ENCODE measurements at regions not wholly inside any gene's neighbourhood (a gene's known extent, or its start where the extent isn't known, plus 50 kb on each side); places are given as distances from the start of the nearest gene placed in this dataset.
"Not testable (repeated sequence)": the region's sequence is repeated elsewhere in the genome, so short reads cannot be mapped to it uniquely, and the experiment has no call there.

- FAIRE-seq (no peak), DNase-seq (ENCODE audit: insufficient read length, low spot score) (no peak)
- no peak for TF ChIP-seq POU2F2 (IDR thresholded peaks at IDR 0.05; ENCODE audit: low read depth, low read length)
- no peak for TF ChIP-seq PAX5 (IDR thresholded peaks at IDR 0.05; ENCODE audit: insufficient read depth, low read length, severe bottlenecking)
- no peak for TF ChIP-seq POLR2AphosphoS5 (IDR thresholded peaks at IDR 0.05; ENCODE audit: low read depth, low read length)
- no peak for TF ChIP-seq POLR2A (IDR thresholded peaks at IDR 0.05; ENCODE audit: low read depth, low read length)
- no peak for TF ChIP-seq TAF1 (IDR thresholded peaks at IDR 0.05; ENCODE audit: low read depth, low read length)
- TF ChIP-seq SPI1 (IDR thresholded peaks at IDR 0.05; ENCODE audit: low read depth, low read length): no peak
These were observed 54.4 kb upstream of the JAK1 start for GRCh38 chr1:65020774-65021173.

GRCh38 chr1:65021795-65022194 lies 55.4 kb upstream of the JAK1 start:
- no peak for TF ChIP-seq POU2F2 (IDR thresholded peaks at IDR 0.05; ENCODE audit: low read depth, low read length)
- no peak for TF ChIP-seq POLR2A (IDR thresholded peaks at IDR 0.05; ENCODE audit: low read depth, low read length)
- TF ChIP-seq TAF1 (IDR thresholded peaks at IDR 0.05; ENCODE audit: low read depth, low read length): no peak
- FAIRE-seq (no peak), DNase-seq (ENCODE audit: insufficient read length, low spot score) (no peak)

GRCh38 chr1:65022216-65022615 lies 55.9 kb upstream of the JAK1 start:
- DNase-seq (ENCODE audit: insufficient read length, low spot score) (no peak), FAIRE-seq (no peak)
- TF ChIP-seq POU2F2 (IDR thresholded peaks at IDR 0.05; ENCODE audit: low read depth, low read length) (no peak), SPI1 (IDR thresholded peaks at IDR 0.05; ENCODE audit: low read depth, low read length) (no peak), POLR2A (IDR thresholded peaks at IDR 0.05; ENCODE audit: low read depth, low read length) (no peak), POLR2AphosphoS5 (IDR thresholded peaks at IDR 0.05; ENCODE audit: low read depth, low read length) (no peak), PAX5 (IDR thresholded peaks at IDR 0.05; ENCODE audit: insufficient read depth, low read length, severe bottlenecking) (no peak), TAF1 (IDR thresholded peaks at IDR 0.05; ENCODE audit: low read depth, low read length) (no peak)

- no peak for TF ChIP-seq POLR2AphosphoS5 (IDR thresholded peaks at IDR 0.05; ENCODE audit: low read depth, low read length)
- TF ChIP-seq POLR2A (IDR thresholded peaks at IDR 0.05; ENCODE audit: low read depth, low read length): no peak
- TF ChIP-seq POU2F2 (IDR thresholded peaks at IDR 0.05; ENCODE audit: low read depth, low read length): no peak
- no peak for TF ChIP-seq PAX5 (IDR thresholded peaks at IDR 0.05; ENCODE audit: insufficient read depth, low read length, severe bottlenecking)
- DNase-seq (ENCODE audit: insufficient read length, low spot score) (no peak), FAIRE-seq (no peak)
These were observed 59.4 kb upstream of the JAK1 start for GRCh38 chr1:65025794-65026193.

DNA sequence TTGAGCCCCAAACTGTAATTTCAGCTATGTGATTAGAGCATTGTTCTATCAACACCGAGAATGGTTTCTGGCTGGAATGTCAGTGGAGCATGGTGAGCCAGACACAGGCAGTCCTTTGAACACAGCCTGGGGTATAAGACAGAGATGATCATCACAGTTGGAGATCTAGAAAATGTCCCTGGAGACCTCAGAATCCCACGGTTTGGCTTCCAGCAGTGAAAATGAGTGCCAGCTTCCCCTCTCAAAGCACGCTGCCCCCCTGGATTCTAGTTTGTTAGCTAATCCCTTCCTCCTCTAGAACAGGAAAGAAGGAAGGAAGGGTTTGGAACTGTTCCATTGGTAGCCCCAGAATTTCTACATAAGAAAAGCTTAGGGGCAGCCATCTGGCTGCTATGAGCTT lies 59.9 kb upstream of the JAK1 start:
- no peak for DNase-seq (ENCODE audit: insufficient read length, low spot score)
- no peak for FAIRE-seq

DNA sequence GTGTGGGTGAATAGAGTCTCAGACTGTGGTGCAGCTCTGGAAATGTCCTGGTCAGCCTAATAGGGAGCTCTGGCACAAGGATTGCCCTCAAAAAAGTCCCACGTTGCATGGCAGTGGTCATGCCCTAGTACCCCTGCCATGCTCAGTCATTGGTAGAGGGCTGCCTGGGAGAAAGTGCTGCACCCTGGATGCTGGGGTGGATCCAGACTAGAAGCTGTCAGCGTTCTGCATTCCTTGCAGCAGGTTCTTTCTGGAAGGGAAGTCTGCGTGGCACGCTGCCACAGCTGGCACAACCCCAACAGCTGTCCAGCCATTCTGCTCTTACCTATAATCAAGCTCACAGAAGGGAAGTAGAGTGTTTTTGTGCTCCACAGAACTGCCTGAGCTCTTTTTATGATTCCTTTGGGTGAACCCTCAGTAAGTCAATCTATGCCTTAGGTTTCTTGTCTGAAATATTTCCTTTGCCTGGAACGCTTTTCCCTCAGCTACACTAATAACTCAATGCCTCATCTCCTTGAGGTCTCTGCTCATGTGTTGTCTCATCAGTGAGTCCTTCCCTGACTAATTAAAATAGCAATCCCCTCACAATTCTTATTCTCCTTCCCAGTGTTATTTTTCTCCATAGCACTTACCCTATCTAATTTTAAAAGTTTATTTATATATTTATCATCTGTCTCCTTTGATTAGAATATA lies 61.5 kb upstream of the JAK1 start:
- DNase-seq (ENCODE audit: insufficient read length, low spot score) (no peak), FAIRE-seq (no peak)
- no peak for TF ChIP-seq PAX5 (IDR thresholded peaks at IDR 0.05; ENCODE audit: insufficient read depth, low read length, severe bottlenecking)
- no peak for TF ChIP-seq POU2F2 (IDR thresholded peaks at IDR 0.05; ENCODE audit: low read depth, low read length)
- no peak for TF ChIP-seq SPI1 (IDR thresholded peaks at IDR 0.05; ENCODE audit: low read depth, low read length)
- TF ChIP-seq POLR2AphosphoS5 (IDR thresholded peaks at IDR 0.05; ENCODE audit: low read depth, low read length): no peak
- no peak for TF ChIP-seq TAF1 (IDR thresholded peaks at IDR 0.05; ENCODE audit: low read depth, low read length)
- no peak for TF ChIP-seq POLR2A (IDR thresholded peaks at IDR 0.05; ENCODE audit: low read depth, low read length)

More for the DNA sequence above, 59.9 kb upstream of the JAK1 start:
- no peak for TF ChIP-seq POLR2A (IDR thresholded peaks at IDR 0.05; ENCODE audit: low read depth, low read length)
- no peak for TF ChIP-seq POU2F2 (IDR thresholded peaks at IDR 0.05; ENCODE audit: low read depth, low read length)
- TF ChIP-seq TAF1 (IDR thresholded peaks at IDR 0.05; ENCODE audit: low read depth, low read length): no peak
- TF ChIP-seq SPI1 (IDR thresholded peaks at IDR 0.05; ENCODE audit: low read depth, low read length): no peak
- no peak for TF ChIP-seq PAX5 (IDR thresholded peaks at IDR 0.05; ENCODE audit: insufficient read depth, low read length, severe bottlenecking)
- TF ChIP-seq POLR2AphosphoS5 (IDR thresholded peaks at IDR 0.05; ENCODE audit: low read depth, low read length): no peak

GRCh38 chr1:65029434-65029833 lies 63.1 kb upstream of the JAK1 start:
- not testable (repeated sequence) for FAIRE-seq; DNase-seq (ENCODE audit: insufficient read length, low spot score)

- FAIRE-seq; DNase-seq (ENCODE audit: insufficient read length, low spot score): not testable (repeated sequence)
These were observed 68.5 kb upstream of the JAK1 start for GRCh38 chr1:65034879-65035278.

DNA sequence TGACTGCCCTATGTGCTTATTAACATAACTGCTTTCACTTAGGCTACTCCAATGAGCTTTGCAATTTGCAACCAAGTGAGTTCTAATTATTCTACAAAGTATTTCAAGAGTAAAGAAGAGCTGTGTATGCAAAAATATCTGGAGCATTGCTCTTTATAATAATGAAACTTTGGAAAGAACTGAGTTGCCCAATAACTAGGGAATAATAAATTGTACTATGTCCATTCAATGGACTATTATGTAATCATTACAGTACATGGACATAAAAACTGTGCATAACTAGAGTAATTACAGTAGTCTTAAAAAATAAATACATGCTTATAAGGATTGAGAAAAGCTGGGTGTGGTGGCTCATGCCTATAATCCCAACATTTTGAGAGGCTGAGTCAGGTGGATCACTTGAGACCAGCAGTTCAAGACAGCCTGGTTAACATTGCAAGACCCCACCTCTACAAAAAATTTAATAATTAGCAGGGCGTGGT lies 70.3 kb upstream of the JAK1 start:
- no peak for TF ChIP-seq PAX5 (IDR thresholded peaks at IDR 0.05; ENCODE audit: insufficient read depth, low read length, severe bottlenecking)
- no peak for TF ChIP-seq POLR2A (IDR thresholded peaks at IDR 0.05; ENCODE audit: low read depth, low read length)
- TF ChIP-seq TAF1 (IDR thresholded peaks at IDR 0.05; ENCODE audit: low read depth, low read length): no peak
- TF ChIP-seq POU2F2 (IDR thresholded peaks at IDR 0.05; ENCODE audit: low read depth, low read length): no peak
- TF ChIP-seq POLR2AphosphoS5 (IDR thresholded peaks at IDR 0.05; ENCODE audit: low read depth, low read length): no peak
- no peak for TF ChIP-seq SPI1 (IDR thresholded peaks at IDR 0.05; ENCODE audit: low read depth, low read length)
- FAIRE-seq (no peak), DNase-seq (ENCODE audit: insufficient read length, low spot score) (no peak)

DNA sequence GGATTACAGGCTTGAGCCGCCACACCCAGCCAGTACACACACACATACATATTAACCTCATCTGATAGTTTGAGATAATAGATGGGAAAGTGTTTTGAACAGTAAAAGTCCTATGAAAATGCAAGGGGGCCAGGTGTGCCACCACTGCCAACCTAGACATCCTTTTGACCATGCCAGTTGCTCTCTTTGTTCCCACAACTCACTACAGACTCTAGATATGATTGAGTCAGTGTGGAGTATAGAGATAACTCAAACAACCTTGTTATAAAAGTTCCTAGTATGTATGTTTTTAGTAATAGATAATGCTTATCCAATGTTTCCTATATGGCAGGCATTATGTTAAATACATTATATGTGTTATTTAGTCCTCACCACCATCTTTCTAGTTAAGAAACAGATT lies 72.7 kb upstream of the JAK1 start:
- DNase-seq (ENCODE audit: insufficient read length, low spot score) (no peak), FAIRE-seq (no peak)
- TF ChIP-seq POLR2AphosphoS5 (IDR thresholded peaks at IDR 0.05; ENCODE audit: low read depth, low read length): no peak
- TF ChIP-seq TAF1 (IDR thresholded peaks at IDR 0.05; ENCODE audit: low read depth, low read length): no peak
- no peak for TF ChIP-seq PAX5 (IDR thresholded peaks at IDR 0.05; ENCODE audit: insufficient read depth, low read length, severe bottlenecking)
- TF ChIP-seq POLR2A (IDR thresholded peaks at IDR 0.05; ENCODE audit: low read depth, low read length): no peak
- TF ChIP-seq SPI1 (IDR thresholded peaks at IDR 0.05; ENCODE audit: low read depth, low read length): no peak
- no peak for TF ChIP-seq POU2F2 (IDR thresholded peaks at IDR 0.05; ENCODE audit: low read depth, low read length)
